Ovary (tissue), 7 donors: ENCODE measurements at regions not wholly inside any gene's neighbourhood (a gene's known extent, or its start where the extent isn't known, plus 50 kb on each side); places are given as distances from the start of the nearest gene placed in this dataset.

ENCODE experiments used
- DNase-seq, 5 donors: peaks; one replicate each; pipeline ENCODE4 v3.0.0-alpha.2; 2019 to 2020
- H3K27ac ChIP-seq, 2 donors: fragments of 200-600 bp; one replicate each; pipeline versions ENCODE4 v1.5.1 to v1.8.0; 2019 to 2022
- H3K27me3 ChIP-seq: fragments of 200-600 bp; one replicate; pipeline ENCODE4 v1.8.0; 2022
- H3K36me3 ChIP-seq: fragments of 200-600 bp; sonication (generic); one replicate; pipeline ENCODE4 v1.5.1; 2019
- H3K4me1 ChIP-seq: one replicate; pipeline ENCODE4 v1.8.1; 2013; ENCODE audit warnings: mild to moderate bottlenecking, moderate library complexity; ENCODE audit not compliant: insufficient read depth
- H3K4me3 ChIP-seq: fragments of 200-600 bp; sonication (generic); one replicate; pipeline ENCODE4 v1.5.1; 2017
- H3K9me3 ChIP-seq, 2 donors: fragments of 200-600 bp in 1 of 2; sonication (generic) in 1 of 2; one replicate each; pipeline versions ENCODE4 v1.5.1 to v1.8.1; 2013 to 2019; ENCODE audit warnings: mild to moderate bottlenecking in 1 of 2, moderate library complexity in 1 of 2
- CTCF ChIP-seq, 3 donors: fragments of 450-650 bp in 2 of 3; fragments of 200-600 bp in 1 of 3; IDR thresholded peaks; one replicate each; pipeline versions ENCODE4 v1.5.1 to v1.8.0; 2016 to 2022; ENCODE audit warnings: antibody characterized with exemption in 3 of 3, mild to moderate bottlenecking in 1 of 3
- EP300 ChIP-seq: sonication (generic); formaldehyde crosslinking; IDR thresholded peaks from one replicate; pipeline ENCODE4 v1.6.1; 2017; ENCODE audit warnings: antibody characterized with exemption
- POLR2A ChIP-seq: fragments of 450-650 bp; IDR thresholded peaks from one replicate; pipeline ENCODE4 v1.6.1; 2017; ENCODE audit warnings: antibody characterized with exemption, mild to moderate bottlenecking, moderate library complexity
- WGBS, 3 donors: extraction: QIAGEN DNeasy Blood & Tissue Kit in 1 of 3; methylation state at CpG; one replicate each; pipeline versions ENCODE4 v1.1.5 to v1.1.7; 2013 to 2017; 5-methylcytosine and 5-hydroxymethylcytosine counted together
- intact Hi-C, 4 donors: fragments of 100-400 bp; cut with DNase I; formaldehyde crosslinking; loops; one replicate each; pipeline versions ENCODE4 v1.11.0 to v1.15.1; 2022 to 2023
- donor health status: DM: no; HTN: no; CAD: no; lungs with moderate emphysema.
- donor health status: DM: no; HTN: no; CAD: no.
- donor health status: Bipolar disorder and iron deficiency.
- donor health status: DM: no; HTN: no; CAD: no.
- donor health status: DM: yes; HTN: yes; CAD: no.

DNA sequence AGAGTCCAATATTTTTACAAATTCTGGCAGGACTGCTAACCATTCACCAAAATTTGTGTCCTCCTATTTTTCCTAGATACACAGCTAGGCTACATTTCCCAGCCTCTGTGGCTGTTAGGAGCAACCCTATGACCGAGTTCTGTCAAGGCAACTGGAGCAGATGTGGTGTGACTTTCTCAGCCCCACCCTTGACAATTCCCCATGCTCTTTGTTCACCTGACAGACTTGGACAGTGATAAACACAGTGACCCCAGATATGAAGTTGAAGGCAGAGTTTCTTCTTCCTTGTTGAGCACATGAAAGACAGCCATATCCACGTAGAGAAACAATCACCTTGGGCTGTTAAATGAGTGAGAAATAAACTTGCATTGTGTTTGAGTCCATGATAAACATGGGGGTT lies 1162.1 kb downstream of the SORCS3 start:
- Histone ChIP-seq H3K9me3 (no peaks in the 10 kb centered on the region), H3K36me3 (no peaks in the 10 kb centered on the region), H3K4me3 (no peak overlapping the region), H3K27ac (no peak overlapping the region), H3K4me1 (no peaks in the 10 kb centered on the region), H3K27me3 (no peaks in the 10 kb centered on the region)
- DNase-seq, result no peak
- 31 to 46% (median 46%) methylated on average over 2 of the region's 2 CpGs for WGBS, 3 donors
- intact Hi-C loops, result no loop called here
- no peak for TF ChIP-seq CTCF (IDR thresholded peaks at IDR 0.05)
- no peak for TF ChIP-seq POLR2A
- TF ChIP-seq EP300, result no peak

DNA sequence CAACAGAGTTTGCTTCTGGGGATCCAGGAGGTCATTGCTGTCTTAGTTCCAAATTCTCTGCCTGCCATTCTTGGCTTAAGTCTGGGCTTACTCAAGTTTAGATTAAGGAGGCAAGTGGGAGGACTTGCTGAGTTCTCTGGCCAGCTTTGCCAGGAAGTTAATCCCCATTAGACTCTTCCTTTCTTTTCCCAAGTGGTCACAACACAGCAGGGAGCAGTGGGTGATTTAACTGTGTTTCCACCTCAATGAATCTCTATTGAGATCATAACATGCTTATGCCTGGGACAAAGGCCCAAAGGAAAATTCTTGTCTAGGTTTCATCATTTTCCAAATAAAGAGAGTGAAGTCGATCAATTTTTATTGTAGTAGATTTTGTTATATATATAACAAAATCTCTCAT lies 1159.6 kb downstream of the SORCS3 start:
- TF ChIP-seq EP300 (no peak), CTCF (IDR thresholded peaks at IDR 0.05) (no peak), POLR2A (no peak)
- 85 to 98% (median 96%) methylated on average over 1 of the region's 1 CpG for WGBS, 3 donors
- Histone ChIP-seq H3K4me1 (no peaks in the 10 kb centered on the region), H3K27me3 (no peaks in the 10 kb centered on the region), H3K36me3 (no peaks in the 10 kb centered on the region), H3K27ac (no peak overlapping the region), H3K9me3 (no peaks in the 10 kb centered on the region), H3K4me3 (no peak overlapping the region)
- intact Hi-C loops, result no loop called here
- DNase-seq, result no peak

GRCh38 chr10:105798328-105798889 lies 1157.3 kb downstream of the SORCS3 start:
- 70 to 89% (median 83%) methylated on average over 3 of the region's 3 CpGs for WGBS, 3 donors
- no peak overlapping the region for H3K4me3 ChIP-seq
- no peak for DNase-seq
- no peak overlapping the region for H3K27ac ChIP-seq
- no peak for TF ChIP-seq EP300
- TF ChIP-seq POLR2A, result no peak
- TF ChIP-seq CTCF (IDR thresholded peaks at IDR 0.05), result no peak
- no peaks in the 10 kb centered on the region for H3K4me1 ChIP-seq
- no peaks in the 10 kb centered on the region for H3K36me3 ChIP-seq
- no peaks in the 10 kb centered on the region for H3K9me3 ChIP-seq
- intact Hi-C loops, result no loop called here
- H3K27me3 ChIP-seq, result no peaks in the 10 kb centered on the region

GRCh38 chr10:105797234-105797890 lies 1156.3 kb downstream of the SORCS3 start:
- H3K4me1 ChIP-seq, result no peaks in the 10 kb centered on the region
- no peaks in the 10 kb centered on the region for H3K9me3 ChIP-seq
- no peak for DNase-seq
- H3K4me3 ChIP-seq, result no peak overlapping the region
- intact Hi-C loops, result no loop called here
- no peaks in the 10 kb centered on the region for H3K36me3 ChIP-seq
- H3K27ac ChIP-seq, result no peak overlapping the region
- WGBS, 3 donors, result 56 to 65% (median 59%) methylated on average over 6 of the region's 6 CpGs
- no peaks in the 10 kb centered on the region for H3K27me3 ChIP-seq
- no peak for TF ChIP-seq EP300
- TF ChIP-seq POLR2A, result no peak
- no peak for TF ChIP-seq CTCF (IDR thresholded peaks at IDR 0.05)
